ENCODE measurements at regions not wholly inside any gene's neighbourhood (a gene's known extent, or its start where the extent isn't known, plus 50 kb on each side); places are given as distances from the start of the nearest gene placed in this dataset.

- TF ChIP-seq, protein P1, sequence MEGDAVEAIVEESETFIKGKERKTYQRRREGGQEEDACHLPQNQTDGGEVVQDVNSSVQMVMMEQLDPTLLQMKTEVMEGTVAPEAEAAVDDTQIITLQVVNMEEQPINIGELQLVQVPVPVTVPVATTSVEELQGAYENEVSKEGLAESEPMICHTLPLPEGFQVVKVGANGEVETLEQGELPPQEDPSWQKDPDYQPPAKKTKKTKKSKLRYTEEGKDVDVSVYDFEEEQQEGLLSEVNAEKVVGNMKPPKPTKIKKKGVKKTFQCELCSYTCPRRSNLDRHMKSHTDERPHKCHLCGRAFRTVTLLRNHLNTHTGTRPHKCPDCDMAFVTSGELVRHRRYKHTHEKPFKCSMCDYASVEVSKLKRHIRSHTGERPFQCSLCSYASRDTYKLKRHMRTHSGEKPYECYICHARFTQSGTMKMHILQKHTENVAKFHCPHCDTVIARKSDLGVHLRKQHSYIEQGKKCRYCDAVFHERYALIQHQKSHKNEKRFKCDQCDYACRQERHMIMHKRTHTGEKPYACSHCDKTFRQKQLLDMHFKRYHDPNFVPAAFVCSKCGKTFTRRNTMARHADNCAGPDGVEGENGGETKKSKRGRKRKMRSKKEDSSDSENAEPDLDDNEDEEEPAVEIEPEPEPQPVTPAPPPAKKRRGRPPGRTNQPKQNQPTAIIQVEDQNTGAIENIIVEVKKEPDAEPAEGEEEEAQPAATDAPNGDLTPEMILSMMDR (IDR thresholded peaks at IDR 0.05 in 4 of 5, conservative IDR thresholded peaks at IDR 0.05 in 1 of 5), result no peak
- TF ChIP-seq POLR2A (IDR thresholded peaks at IDR 0.05), result no peak
Measured at GRCh38 chr7:69516238-69516820, 81.9 kb upstream of the AUTS2 start.

Measured in gastrocnemius medialis (tissue), 4 donors.